Ovary (tissue), 3 donors: ENCODE measurements at regions not wholly inside any gene's neighbourhood (a gene's known extent, or its start where the extent isn't known, plus 50 kb on each side); places are given as distances from the start of the nearest gene placed in this dataset.

Source experiments
- CTCF ChIP-seq, 3 donors: fragments of 450-650 bp in 2 of 3; fragments of 200-600 bp in 1 of 3; IDR thresholded peaks; one replicate each; pipeline versions ENCODE4 v1.5.1 to v1.8.0; 2016 to 2022; ENCODE audit warnings: antibody characterized with exemption in 3 of 3, mild to moderate bottlenecking in 1 of 3
- POLR2A ChIP-seq: fragments of 450-650 bp; IDR thresholded peaks from one replicate; pipeline ENCODE4 v1.6.1; 2017; ENCODE audit warnings: antibody characterized with exemption, mild to moderate bottlenecking, moderate library complexity
- donor health status: DM: no; HTN: no; CAD: no.

GRCh38 chr7:126005064-126005463, 1075.4 kb upstream of the POT1 start:
- TF ChIP-seq POLR2A (no peak), CTCF (IDR thresholded peaks at IDR 0.05) (no peak)
